Panc1 (cell line): ENCODE measurements at regions not wholly inside any gene's neighbourhood (a gene's known extent, or its start where the extent isn't known, plus 50 kb on each side); places are given as distances from the start of the nearest gene placed in this dataset.
"Not testable (repeated sequence)": the region's sequence is repeated elsewhere in the genome, so short reads cannot be mapped to it uniquely, and the experiment has no call there.

Experiments
- ATAC-seq: fragments of 200-7000 bp; cut with Tn5 transposase; 2 replicates; pipeline ENCODE4 v1.9.1; 2020; ENCODE audit warnings: mild to moderate bottlenecking, moderate library complexity
- BruUV-seq: library from RNA; stranded (reverse); fragments of 400-500 nt; replicated peaks from 2 replicates; lab custom pipeline; 2021; lab: Mats Ljungman, UMichigan
- CTCF ChIA-PET: fragments of 300-600 bp; sonication (Branson Sonifier 250); formaldehyde crosslinking; loops from one replicate; lab custom pipeline; 2022; ENCODE audit warnings: antibody characterized with exemption; lab: Charles Lee
- POLR2A ChIA-PET: fragments of 300-600 bp; sonication (Branson Sonifier 250); formaldehyde crosslinking; loops from one replicate; lab custom pipeline; 2022; ENCODE audit warnings: antibody characterized with exemption; lab: Charles Lee
- DNase-seq: peaks from one replicate; pipeline ENCODE4 v3.0.0-alpha.2; 2010; ENCODE audit warnings: low read depth, low spot score
- H3K27ac ChIP-seq: 2 replicates; pipeline ENCODE4 v1.5.1; 2011; ENCODE audit warnings: mild to moderate bottlenecking, low read length, inconsistent platforms
- H3K27me3 ChIP-seq: fragments of 200-500 bp; sonication (Bioruptor generic); 2 replicates; pipeline ENCODE4 v1.6.0; 2014; ENCODE audit warnings: low read length, inconsistent platforms; ENCODE audit not compliant: control insufficient read depth, insufficient read depth
- H3K36me3 ChIP-seq: fragments of 200-500 bp; sonication (Bioruptor generic); 2 replicates; pipeline ENCODE4 v1.5.1; 2014; ENCODE audit warnings: inconsistent platforms, mild to moderate bottlenecking, low read length, moderate library complexity; ENCODE audit not compliant: control insufficient read depth, insufficient read depth
- H3K4me1 ChIP-seq: 2 replicates; pipeline ENCODE4 v1.5.1; 2011; ENCODE audit warnings: inconsistent platforms, mild to moderate bottlenecking, low read length, moderate library complexity; ENCODE audit not compliant: control insufficient read depth, insufficient read depth
- H3K4me3 ChIP-seq, 2 experiments: 2 replicates each; pipeline ENCODE4 v1.5.1; 2011 to 2012; ENCODE audit warnings: low read depth in 2 of 2, low read length in 2 of 2, mild to moderate bottlenecking in 2 of 2, inconsistent platforms in 1 of 2, moderate library complexity in 1 of 2
- H3K9me3 ChIP-seq: fragments of 200-500 bp; sonication (Bioruptor generic); 2 replicates; pipeline ENCODE4 v1.5.1; 2014; ENCODE audit warnings: low read depth, mild to moderate bottlenecking, inconsistent platforms, low read length, moderate library complexity; ENCODE audit not compliant: control insufficient read depth, insufficient read depth
- in situ Hi-C: cut with HindIII; loops from 2 replicates; pipeline ENCODE4 v1.10.0; 2016; ENCODE audit warnings: low sequenced_read_pairs, low pct_unique_long_range_greater_than_20kb
- intact Hi-C: fragments of 100-400 bp; cut with micrococcal nuclease; formaldehyde crosslinking; loops from one replicate; pipeline ENCODE4 v1.10.0; 2022; ENCODE audit not compliant: unreplicated experiment

DNA sequence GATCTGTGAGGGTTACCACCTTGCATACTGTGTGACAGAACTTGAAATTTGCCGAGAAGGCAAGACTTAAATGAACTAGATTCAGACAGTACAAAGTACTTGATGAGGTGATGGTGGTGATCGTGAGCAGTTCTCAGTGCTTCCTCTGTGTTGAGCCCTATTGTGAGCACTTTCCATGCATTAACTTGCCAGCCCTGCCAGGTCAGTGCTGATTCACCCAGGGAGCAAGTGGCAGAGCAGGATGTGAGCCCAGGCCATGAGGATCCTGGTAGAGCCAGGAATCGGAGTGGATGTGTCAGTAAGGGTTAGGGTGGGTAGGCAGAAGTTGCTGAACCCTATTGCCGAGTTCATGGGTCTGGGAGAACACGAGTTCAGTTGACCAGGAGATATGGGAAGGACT, 4545.7 kb upstream of the TPTE start:
- H3K36me3 ChIP-seq, intact Hi-C loops, CTCF ChIA-PET, H3K4me1 ChIP-seq, BruUV-seq, H3K4me3 ChIP-seq, H3K9me3 ChIP-seq, DNase-seq, POLR2A ChIA-PET, in situ Hi-C loops, ATAC-seq, H3K27ac ChIP-seq, H3K27me3 ChIP-seq: not testable (repeated sequence)

DNA sequence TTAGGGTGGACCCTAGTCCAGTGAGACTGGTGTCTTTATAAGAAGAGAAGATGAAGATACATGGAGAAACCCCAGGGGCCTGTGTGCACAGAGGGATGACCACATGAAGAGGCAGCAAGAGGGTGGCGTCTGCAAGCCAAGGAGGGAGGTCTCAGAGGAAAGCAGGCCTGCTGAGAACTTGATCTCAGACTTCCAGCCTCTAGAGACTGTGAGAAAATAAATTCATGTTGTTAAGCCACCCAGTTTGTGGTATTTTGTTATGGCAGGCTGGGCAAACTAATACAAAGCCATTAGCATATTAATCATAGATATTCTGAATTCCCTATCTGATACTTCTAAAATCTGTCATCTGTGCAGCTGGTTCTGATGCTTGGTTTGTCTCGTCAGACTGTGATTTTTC, 4523.8 kb upstream of the TPTE start:
- BruUV-seq, intact Hi-C loops, DNase-seq, CTCF ChIA-PET, H3K27ac ChIP-seq, ATAC-seq, H3K9me3 ChIP-seq, H3K4me3 ChIP-seq, H3K36me3 ChIP-seq, H3K27me3 ChIP-seq, in situ Hi-C loops, H3K4me1 ChIP-seq, POLR2A ChIA-PET: not testable (repeated sequence)

GRCh38 chr21:6015422-6016057, 4505.8 kb upstream of the TPTE start:
- H3K9me3 ChIP-seq, H3K4me1 ChIP-seq, DNase-seq, in situ Hi-C loops, H3K4me3 ChIP-seq, ATAC-seq, CTCF ChIA-PET, H3K27ac ChIP-seq, H3K36me3 ChIP-seq, H3K27me3 ChIP-seq, intact Hi-C loops, POLR2A ChIA-PET, BruUV-seq: not testable (repeated sequence)

DNA sequence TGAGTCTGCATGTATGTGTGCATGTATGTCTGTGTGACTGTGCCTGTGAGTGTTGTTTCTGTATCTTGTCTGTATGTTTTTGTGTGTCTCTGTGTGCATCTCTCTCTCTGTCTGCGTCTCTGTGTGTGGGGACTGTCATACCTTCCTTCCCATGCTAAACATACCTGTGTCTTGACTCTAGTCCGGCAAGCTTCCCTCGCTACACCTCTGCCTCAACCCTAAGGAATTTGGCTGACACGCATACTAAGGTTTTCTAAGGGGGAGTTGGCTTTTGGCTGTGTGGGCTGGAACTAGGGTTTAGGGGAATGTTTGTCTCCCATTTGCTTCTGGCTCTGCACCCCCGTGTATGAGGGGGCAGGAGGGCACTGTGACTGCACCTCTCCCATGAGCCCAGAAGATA, 4500.9 kb upstream of the TPTE start:
- POLR2A ChIA-PET, H3K36me3 ChIP-seq, H3K4me3 ChIP-seq, H3K27me3 ChIP-seq, intact Hi-C loops, CTCF ChIA-PET, H3K27ac ChIP-seq, DNase-seq, in situ Hi-C loops, H3K4me1 ChIP-seq, BruUV-seq, H3K9me3 ChIP-seq: not testable (repeated sequence)
- ATAC-seq, result peak; percentile 52; the same call in 1 of the 2 replicates

DNA sequence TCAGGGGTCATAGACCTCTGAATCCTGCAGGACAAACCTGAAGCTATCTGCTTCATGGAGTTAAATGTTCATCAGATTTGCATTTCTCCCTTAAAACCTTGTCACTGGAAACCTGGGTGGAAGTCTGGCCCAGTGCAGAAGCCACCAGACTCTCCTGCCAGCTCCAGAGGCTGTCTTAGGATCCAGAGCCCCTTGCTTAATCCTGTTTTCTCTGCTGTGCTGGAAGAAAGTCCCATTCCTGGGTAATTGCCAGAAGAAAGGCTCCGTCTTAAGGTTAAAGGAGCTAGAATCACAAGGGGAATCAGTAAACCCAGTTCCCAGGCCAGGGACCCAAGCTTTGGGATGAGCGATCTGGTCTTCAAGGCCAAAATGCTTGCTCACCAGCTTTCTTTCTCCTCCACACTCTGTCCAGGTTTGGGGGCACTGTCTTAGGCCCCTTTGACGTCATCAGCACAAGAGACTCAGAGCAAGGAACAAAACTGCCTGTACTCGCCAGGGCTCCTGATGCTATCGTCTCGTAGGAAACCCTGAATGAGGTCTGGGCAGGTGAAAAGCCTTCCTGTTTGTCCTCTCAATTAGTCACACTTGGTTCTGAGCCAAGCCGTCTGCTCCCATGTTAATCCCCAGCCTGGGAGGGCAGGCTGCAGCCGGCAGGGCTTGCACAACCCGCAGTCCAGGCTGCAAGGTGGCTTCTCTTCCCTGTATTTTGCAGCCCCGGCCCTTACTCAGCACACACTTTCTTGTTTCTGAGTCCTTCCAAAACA, 4500.2 kb upstream of the TPTE start:
- CTCF ChIA-PET, H3K9me3 ChIP-seq, intact Hi-C loops, H3K4me3 ChIP-seq, H3K36me3 ChIP-seq, H3K27ac ChIP-seq, DNase-seq, H3K4me1 ChIP-seq, in situ Hi-C loops, H3K27me3 ChIP-seq, BruUV-seq, POLR2A ChIA-PET: not testable (repeated sequence)
- peak; percentile 87 for ATAC-seq

DNA sequence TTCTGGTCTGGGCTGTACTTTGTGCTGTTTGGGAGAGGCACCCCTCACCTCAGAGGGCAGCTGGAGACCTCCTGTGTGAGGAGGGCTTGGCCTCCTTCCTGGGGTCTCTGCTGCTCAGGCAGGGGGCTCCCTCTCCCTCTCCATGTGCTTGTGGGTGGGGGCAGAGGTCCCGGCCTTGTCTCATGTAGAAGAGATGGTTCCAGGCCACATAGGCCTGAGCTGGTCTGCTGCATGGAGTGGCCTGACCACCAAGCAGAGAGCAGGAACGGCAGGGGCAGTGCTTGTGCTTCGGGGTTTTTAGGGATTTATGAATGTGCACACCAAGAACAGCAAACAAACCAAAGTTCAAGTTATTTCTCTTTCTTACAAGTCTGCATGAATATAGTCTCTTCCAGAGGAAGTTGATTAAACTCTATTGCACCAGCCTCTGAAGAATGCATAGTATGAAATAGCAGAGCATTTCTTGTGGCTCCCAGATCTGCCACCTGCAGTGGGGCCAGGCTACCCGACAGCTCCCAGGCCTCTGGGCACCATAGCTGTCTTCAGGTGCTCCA, 4499.6 kb upstream of the TPTE start:
- BruUV-seq, H3K36me3 ChIP-seq, CTCF ChIA-PET: not testable (repeated sequence)

GRCh38 chr21:6023331-6023730, 4498.1 kb upstream of the TPTE start:
- BruUV-seq, CTCF ChIA-PET: not testable (repeated sequence)

More for the DNA sequence above, 4499.6 kb upstream of the TPTE start:
- POLR2A ChIA-PET, H3K27ac ChIP-seq, DNase-seq, in situ Hi-C loops, H3K4me1 ChIP-seq, H3K27me3 ChIP-seq, intact Hi-C loops, H3K4me3 ChIP-seq, H3K9me3 ChIP-seq: not testable (repeated sequence)
- ATAC-seq, result peak; percentile 51

More at GRCh38 chr21:6023331-6023730, 4498.1 kb upstream of the TPTE start:
- H3K4me3 ChIP-seq, H3K27me3 ChIP-seq, H3K9me3 ChIP-seq, in situ Hi-C loops, intact Hi-C loops, H3K36me3 ChIP-seq, ATAC-seq, H3K27ac ChIP-seq, DNase-seq, H3K4me1 ChIP-seq, POLR2A ChIA-PET: not testable (repeated sequence)
